ENCODE measurements at regions not wholly inside any gene's neighbourhood (a gene's known extent, or its start where the extent isn't known, plus 50 kb on each side); places are given as distances from the start of the nearest gene placed in this dataset.

GRCh38 chr6:166877906-166878305 is 78.4 kb downstream of the RNASET2 start:
- Histone ChIP-seq H3K4me1 (ENCODE audit: control insufficient read depth in 1 of 2, low read depth in 2 of 2) (peaks cover 0 to 2% of the 10 kb centered on the region in 2 donors), H3K9me3 (no peaks in the 10 kb centered on the region), H3K27ac (no peak overlapping the region), H3K36me3 (no peaks in the 10 kb centered on the region), H3K27me3 (replicated peaks; ENCODE audit: insufficient read depth) (no peaks in the 10 kb centered on the region), H3K4me3 (no peak overlapping the region)
- TF ChIP-seq CTCF (IDR thresholded peaks at IDR 0.05): no peak
- DNase-seq (ENCODE audit: low spot score): no peak
- ATAC-seq (ENCODE audit: insufficient number of reproducible peaks, low FRiP score, low read depth): no peak

DNA sequence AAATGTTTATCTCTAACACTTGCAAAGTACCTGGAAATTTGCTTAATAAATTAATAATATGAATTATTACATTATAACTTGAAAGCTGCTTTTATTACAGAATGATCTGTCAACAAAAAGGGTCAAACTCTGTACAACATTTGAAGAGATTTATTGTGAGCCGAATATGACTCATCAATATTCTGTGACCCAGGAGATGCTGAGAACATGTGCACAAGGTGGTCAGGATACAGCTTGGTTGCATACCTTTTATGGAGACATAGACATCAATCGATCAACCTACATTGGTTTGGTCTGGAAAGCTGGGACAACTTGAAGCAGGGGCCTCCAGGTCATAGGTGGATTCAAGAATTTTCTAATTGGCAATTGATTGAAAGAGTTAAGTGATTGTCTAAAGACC is 79.0 kb downstream of the RNASET2 start:
- no peaks in the 10 kb centered on the region for H3K36me3 ChIP-seq
- no peak for TF ChIP-seq CTCF (IDR thresholded peaks at IDR 0.05)
- H3K27ac ChIP-seq: no peak overlapping the region
- no peaks in the 10 kb centered on the region for H3K9me3 ChIP-seq
- no peak for DNase-seq (ENCODE audit: low spot score)
- H3K27me3 ChIP-seq (replicated peaks; ENCODE audit: insufficient read depth): no peaks in the 10 kb centered on the region
- H3K4me3 ChIP-seq: no peak overlapping the region
- H3K4me1 ChIP-seq (ENCODE audit: control insufficient read depth in 1 of 2, low read depth in 2 of 2): peaks cover 0 to 5% of the 10 kb centered on the region in 2 donors
- no peak for ATAC-seq (ENCODE audit: insufficient number of reproducible peaks, low FRiP score, low read depth)

GRCh38 chr6:166872531-166873009 is 83.8 kb downstream of the RNASET2 start:
- H3K36me3 ChIP-seq: no peaks in the 10 kb centered on the region
- H3K4me3 ChIP-seq: no peak overlapping the region
- DNase-seq (ENCODE audit: low spot score) (no peak), ATAC-seq (ENCODE audit: insufficient number of reproducible peaks, low FRiP score, low read depth) (no peak)
- H3K4me1 ChIP-seq (ENCODE audit: control insufficient read depth in 1 of 2, low read depth in 2 of 2): peaks cover 0 to 5% of the 10 kb centered on the region in 2 donors
- H3K27ac ChIP-seq: no peak overlapping the region
- TF ChIP-seq CTCF (IDR thresholded peaks at IDR 0.05): no peak
- H3K9me3 ChIP-seq: no peaks in the 10 kb centered on the region
- no peaks in the 10 kb centered on the region for H3K27me3 ChIP-seq (replicated peaks; ENCODE audit: insufficient read depth)

- DNase-seq (ENCODE audit: low spot score) (no peak), ATAC-seq (ENCODE audit: insufficient number of reproducible peaks, low FRiP score, low read depth) (no peak)
- no peak for TF ChIP-seq CTCF (IDR thresholded peaks at IDR 0.05)
- Histone ChIP-seq H3K4me1 (ENCODE audit: control insufficient read depth in 1 of 2, low read depth in 2 of 2) (peaks cover 0 to 5% of the 10 kb centered on the region in 2 donors), H3K36me3 (no peaks in the 10 kb centered on the region), H3K9me3 (no peaks in the 10 kb centered on the region), H3K27me3 (replicated peaks; ENCODE audit: insufficient read depth) (no peaks in the 10 kb centered on the region), H3K4me3 (no peak overlapping the region), H3K27ac (no peak overlapping the region)
Observed at GRCh38 chr6:166870602-166871208, 85.6 kb downstream of the RNASET2 start.

DNA sequence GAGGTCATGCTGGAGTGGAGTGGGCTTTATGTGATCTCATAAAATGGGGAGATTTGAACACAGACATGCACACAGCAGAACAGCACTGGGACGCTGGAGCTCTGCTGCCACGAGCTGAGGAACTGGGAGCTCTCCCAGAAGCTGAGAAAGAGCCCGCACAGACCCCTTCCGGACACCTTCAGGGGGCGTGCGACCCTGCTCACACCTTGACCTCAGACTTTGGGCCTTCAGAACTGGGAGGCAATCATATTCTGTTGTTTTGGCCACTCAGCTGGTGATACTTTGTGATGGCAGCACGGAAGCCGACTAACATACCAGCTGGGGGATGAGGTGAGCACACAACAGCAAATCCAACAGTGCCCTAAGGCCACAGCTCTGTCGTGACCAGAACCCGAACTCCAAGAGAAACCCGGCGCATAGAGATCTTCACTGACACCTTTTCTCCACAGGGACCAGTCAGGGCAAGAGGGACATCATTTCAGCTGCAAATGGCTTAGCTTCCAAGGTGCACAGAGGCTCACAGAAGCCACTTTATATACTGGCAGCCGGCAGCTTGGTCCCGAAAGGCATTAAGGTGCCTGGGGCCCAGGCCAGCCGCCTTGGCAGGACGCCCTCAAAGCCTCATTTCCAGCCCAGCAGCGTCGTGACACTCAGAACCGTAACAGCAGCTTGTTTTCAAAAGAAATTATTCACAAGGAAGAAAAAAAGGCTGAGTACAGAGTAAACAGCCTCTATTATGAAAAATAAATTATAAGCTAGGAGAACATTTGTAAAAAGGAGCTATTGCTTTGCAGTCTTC is 89.3 kb downstream of the RNASET2 start:
- no peaks in the 10 kb centered on the region for H3K9me3 ChIP-seq
- ATAC-seq (ENCODE audit: insufficient number of reproducible peaks, low FRiP score, low read depth): no peak
- no peaks in the 10 kb centered on the region for H3K27me3 ChIP-seq (replicated peaks; ENCODE audit: insufficient read depth)
- no peaks in the 10 kb centered on the region for H3K36me3 ChIP-seq
- peaks cover under 1 to 8% of the 10 kb centered on the region in 2 donors for H3K4me1 ChIP-seq (ENCODE audit: control insufficient read depth in 1 of 2, low read depth in 2 of 2)
- no peak overlapping the region for H3K4me3 ChIP-seq
- TF ChIP-seq CTCF (IDR thresholded peaks at IDR 0.05): no peak
- no peak for DNase-seq (ENCODE audit: low spot score)
- H3K27ac ChIP-seq: no peak overlapping the region
